Chondrocyte (in vitro differentiated cells): ENCODE measurements at regions not wholly inside any gene's neighbourhood (a gene's known extent, or its start where the extent isn't known, plus 50 kb on each side); places are given as distances from the start of the nearest gene placed in this dataset.

ENCODE experiments used
- DNase-seq: peaks from one replicate; pipeline ENCODE4 v3.0.0; 2021; ENCODE audit warnings: mixed read lengths, low spot score
- H3K27ac Mint-ChIP-seq: one replicate; pipeline ENCODE4 v1.8.0; 2021; ENCODE audit warnings: mild to moderate bottlenecking, moderate library complexity, mixed read lengths; ENCODE audit not compliant: unreplicated experiment
- H3K27me3 Mint-ChIP-seq: 2 replicates; pipeline ENCODE4 v1.8.0; 2021; ENCODE audit warnings: low read depth, mixed read lengths
- H3K36me3 Mint-ChIP-seq: 2 replicates; pipeline ENCODE4 v1.8.0; 2021; ENCODE audit warnings: low read depth, mixed read lengths
- H3K4me1 Mint-ChIP-seq: 2 replicates; pipeline ENCODE4 v1.8.0; 2021; ENCODE audit warnings: low read depth, mild to moderate bottlenecking, mixed read lengths
- H3K4me3 Mint-ChIP-seq: one replicate; pipeline ENCODE4 v1.8.0; 2021; ENCODE audit warnings: mild to moderate bottlenecking, moderate library complexity, mixed read lengths; ENCODE audit not compliant: unreplicated experiment
- H3K9me3 Mint-ChIP-seq: 2 replicates; pipeline ENCODE4 v1.8.0; 2021; ENCODE audit warnings: low read depth, mixed read lengths
- CTCF ChIP-seq: fragments of 200-600 bp; sonication (generic); IDR thresholded peaks from 2 replicates; pipeline ENCODE4 v1.5.0; 2021; ENCODE audit warnings: antibody characterized with exemption, mild to moderate bottlenecking, moderate library complexity

GRCh38 chr5:13510616-13511015 lies 433.9 kb downstream of the DNAH5 start:
- Mint-ChIP-seq H3K4me3 (no peak overlapping the region), H3K27ac (no peak overlapping the region), H3K27me3 (no peaks in the 10 kb centered on the region), H3K9me3 (peaks cover 2% of the 10 kb centered on the region), H3K4me1 (no peaks in the 10 kb centered on the region), H3K36me3 (no peaks in the 10 kb centered on the region)
- TF ChIP-seq CTCF, result no peak
- DNase-seq, result no peak

DNA sequence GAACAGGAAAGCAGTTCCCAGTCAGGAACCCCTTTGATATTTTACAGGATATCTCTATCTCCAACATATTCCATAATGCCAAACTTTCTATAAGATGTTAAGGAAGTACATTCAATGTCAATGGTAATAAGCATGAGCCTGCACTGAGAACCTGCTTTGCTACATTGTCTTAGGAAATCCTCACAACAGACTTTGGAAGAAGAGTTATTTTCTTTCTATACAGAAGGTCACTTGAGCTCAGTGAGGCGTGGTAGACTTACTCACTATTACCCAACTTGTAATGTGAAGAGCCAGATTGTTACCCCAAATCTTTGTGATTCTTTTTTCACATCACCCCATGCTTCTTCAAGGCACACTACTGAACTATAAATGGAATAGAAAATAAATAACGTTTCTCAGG lies 435.9 kb downstream of the DNAH5 start:
- no peaks in the 10 kb centered on the region for H3K36me3 Mint-ChIP-seq
- no peak for TF ChIP-seq CTCF
- H3K4me3 Mint-ChIP-seq, result no peak overlapping the region

GRCh38 chr5:13505326-13505725 lies 439.2 kb downstream of the DNAH5 start:
- DNase-seq, result no peak
- no peak for TF ChIP-seq CTCF
- H3K27me3 Mint-ChIP-seq, result no peaks in the 10 kb centered on the region
- H3K27ac Mint-ChIP-seq, result no peak overlapping the region
- no peaks in the 10 kb centered on the region for H3K36me3 Mint-ChIP-seq
- peaks cover 2% of the 10 kb centered on the region for H3K9me3 Mint-ChIP-seq
- no peaks in the 10 kb centered on the region for H3K4me1 Mint-ChIP-seq
- no peak overlapping the region for H3K4me3 Mint-ChIP-seq

More for the DNA sequence above, 435.9 kb downstream of the DNAH5 start:
- Mint-ChIP-seq H3K27ac (no peak overlapping the region), H3K9me3 (peaks cover 2% of the 10 kb centered on the region), H3K27me3 (no peaks in the 10 kb centered on the region), H3K4me1 (no peaks in the 10 kb centered on the region)
- no peak for DNase-seq

GRCh38 chr5:13503017-13503416 lies 441.5 kb downstream of the DNAH5 start:
- no peak overlapping the region for H3K4me3 Mint-ChIP-seq
- no peaks in the 10 kb centered on the region for H3K27me3 Mint-ChIP-seq
- H3K36me3 Mint-ChIP-seq, result no peaks in the 10 kb centered on the region
- H3K4me1 Mint-ChIP-seq, result no peaks in the 10 kb centered on the region
- no peak for DNase-seq
- H3K27ac Mint-ChIP-seq, result no peak overlapping the region
- H3K9me3 Mint-ChIP-seq, result no peaks in the 10 kb centered on the region
- no peak for TF ChIP-seq CTCF

- Mint-ChIP-seq H3K36me3 (no peaks in the 10 kb centered on the region), H3K4me3 (no peak overlapping the region), H3K27ac (no peak overlapping the region), H3K27me3 (no peaks in the 10 kb centered on the region), H3K9me3 (no peaks in the 10 kb centered on the region), H3K4me1 (no peaks in the 10 kb centered on the region)
- TF ChIP-seq CTCF, result no peak
- no peak for DNase-seq
Observed at GRCh38 chr5:13501176-13501575, 443.3 kb downstream of the DNAH5 start.
